ENCODE measurements at regions not wholly inside any gene's neighbourhood (a gene's known extent, or its start where the extent isn't known, plus 50 kb on each side); places are given as distances from the start of the nearest gene placed in this dataset.

GRCh38 chr18:23384778-23385736, 68.0 kb upstream of the RIOK3 start:
- DNase-seq (ENCODE audit: low spot score) = no peak
- TF ChIP-seq CTCF (IDR thresholded peaks at IDR 0.05; ENCODE audit: borderline replicate concordance, control extremely low read depth, extremely low read depth, insufficient read depth, missing control alignments) = no peak
- in situ Hi-C loops (cut with MboI; ENCODE audit: low sequenced_read_pairs, unreplicated experiment) = loop anchor here (25.0 kb wide), 1 partner anchor 573 kb away; no protein-coding TSS in a partner anchor

- DNase-seq (ENCODE audit: low spot score) = no peak
- no peak for TF ChIP-seq CTCF (IDR thresholded peaks at IDR 0.05; ENCODE audit: borderline replicate concordance, control extremely low read depth, extremely low read depth, insufficient read depth, missing control alignments)
- in situ Hi-C loops (cut with MboI; ENCODE audit: low sequenced_read_pairs, unreplicated experiment) = loop anchor here (25.0 kb wide), 1 partner anchor 574 kb away; no protein-coding TSS in a partner anchor
Observed at GRCh38 chr18:23386317-23386716, 66.8 kb upstream of the RIOK3 start.

GRCh38 chr18:23387265-23387664, 65.8 kb upstream of the RIOK3 start:
- no peak for DNase-seq (ENCODE audit: low spot score)
- no peak for TF ChIP-seq CTCF (IDR thresholded peaks at IDR 0.05; ENCODE audit: borderline replicate concordance, control extremely low read depth, extremely low read depth, insufficient read depth, missing control alignments)
- in situ Hi-C loops (cut with MboI; ENCODE audit: low sequenced_read_pairs, unreplicated experiment) = loop anchor here (25.0 kb wide), 1 partner anchor 575 kb away; no protein-coding TSS in a partner anchor

- in situ Hi-C loops (cut with MboI; ENCODE audit: low sequenced_read_pairs, unreplicated experiment) = loop anchor here (25.0 kb wide), 1 partner anchor 576 kb away; no protein-coding TSS in a partner anchor
- TF ChIP-seq CTCF (IDR thresholded peaks at IDR 0.05; ENCODE audit: borderline replicate concordance, control extremely low read depth, extremely low read depth, insufficient read depth, missing control alignments) = no peak
- DNase-seq (ENCODE audit: low spot score) = no peak
Observed at GRCh38 chr18:23388357-23388756, 64.7 kb upstream of the RIOK3 start.

GRCh38 chr18:23391156-23391555, 61.9 kb upstream of the RIOK3 start:
- in situ Hi-C loops (cut with MboI; ENCODE audit: low sequenced_read_pairs, unreplicated experiment) = loop anchor here (25.0 kb wide), 1 partner anchor 579 kb away; no protein-coding TSS in a partner anchor
- DNase-seq (ENCODE audit: low spot score) = no peak
- no peak for TF ChIP-seq CTCF (IDR thresholded peaks at IDR 0.05; ENCODE audit: borderline replicate concordance, control extremely low read depth, extremely low read depth, insufficient read depth, missing control alignments)

GRCh38 chr18:23397907-23398306, 55.2 kb upstream of the RIOK3 start:
- in situ Hi-C loops (cut with MboI; ENCODE audit: low sequenced_read_pairs, unreplicated experiment) = loop anchor here (25.0 kb wide), 1 partner anchor 586 kb away; no protein-coding TSS in a partner anchor
- TF ChIP-seq CTCF (IDR thresholded peaks at IDR 0.05; ENCODE audit: borderline replicate concordance, control extremely low read depth, extremely low read depth, insufficient read depth, missing control alignments) = no peak
- DNase-seq (ENCODE audit: low spot score) = no peak
